GM12874 (cell line): ENCODE measurements at regions not wholly inside any gene's neighbourhood (a gene's known extent, or its start where the extent isn't known, plus 50 kb on each side); places are given as distances from the start of the nearest gene placed in this dataset.

Source experiments
- CTCF ChIP-seq: IDR thresholded peaks from 2 replicates; pipeline ENCODE4 v1.5.1; 2011; ENCODE audit warnings: low read depth, mild to moderate bottlenecking, control low read depth, low read length, moderate library complexity; ENCODE audit not compliant: insufficient read depth

- no peak for TF ChIP-seq CTCF
These were observed 977.7 kb upstream of the LRRTM1 start for GRCh38 chr2:81282151-81282769.

- no peak for TF ChIP-seq CTCF
These were observed 972.0 kb upstream of the LRRTM1 start for GRCh38 chr2:81276595-81276994.

DNA sequence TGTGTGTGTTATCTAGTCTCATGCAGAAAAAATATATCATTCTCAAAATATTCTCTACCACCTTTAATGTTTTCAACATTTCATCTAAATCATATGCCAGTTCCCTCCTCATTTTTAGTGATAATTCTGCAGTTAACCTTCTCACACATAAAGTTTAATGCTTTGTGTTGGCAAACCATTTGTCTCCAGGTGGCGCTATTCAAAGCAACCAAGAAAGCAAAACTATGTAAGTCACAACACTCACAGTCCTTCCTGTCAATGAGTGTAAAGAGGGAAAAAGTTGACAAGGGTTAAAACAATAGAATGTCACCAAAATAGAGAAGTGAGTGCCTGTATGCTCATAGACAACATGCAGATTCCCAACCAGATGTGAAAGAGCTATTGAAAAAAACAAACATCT, 961.6 kb upstream of the LRRTM1 start:
- peak; percentile 41; the same call in 1 of the 2 replicates for TF ChIP-seq CTCF

GRCh38 chr2:81263989-81264388, 959.4 kb upstream of the LRRTM1 start:
- no peak for TF ChIP-seq CTCF

GRCh38 chr2:81260320-81260719, 955.8 kb upstream of the LRRTM1 start:
- TF ChIP-seq CTCF, result no peak

DNA sequence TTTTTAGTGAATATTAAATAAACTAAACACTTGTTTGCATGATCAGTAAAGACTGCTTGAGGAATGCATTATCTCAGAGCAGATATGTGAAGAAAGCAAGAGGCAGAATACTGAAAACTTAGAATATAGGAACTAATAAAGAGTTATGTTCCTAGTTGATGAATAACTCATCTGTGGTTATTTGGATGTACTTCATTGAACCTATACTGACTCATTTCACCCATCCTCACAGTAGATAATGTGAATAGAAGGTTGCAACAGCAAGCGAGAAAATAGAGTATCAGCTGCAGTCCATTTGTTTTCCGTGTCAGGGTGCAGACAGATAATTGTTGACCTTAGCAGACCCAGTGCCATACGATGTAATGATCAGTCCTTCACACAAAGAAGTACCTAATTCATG, 945.7 kb upstream of the LRRTM1 start:
- TF ChIP-seq CTCF, result no peak

GRCh38 chr2:81249152-81249551, 944.6 kb upstream of the LRRTM1 start:
- no peak for TF ChIP-seq CTCF
